ENCODE measurements at regions not wholly inside any gene's neighbourhood (a gene's known extent, or its start where the extent isn't known, plus 50 kb on each side); places are given as distances from the start of the nearest gene placed in this dataset.

GRCh38 chr4:179941911-179942310, 2301.3 kb upstream of the TENM3 start:
- no peak for DNase-seq

- no peak for DNase-seq
These were observed 2266.4 kb upstream of the TENM3 start for GRCh38 chr4:179976777-179977176.

DNA sequence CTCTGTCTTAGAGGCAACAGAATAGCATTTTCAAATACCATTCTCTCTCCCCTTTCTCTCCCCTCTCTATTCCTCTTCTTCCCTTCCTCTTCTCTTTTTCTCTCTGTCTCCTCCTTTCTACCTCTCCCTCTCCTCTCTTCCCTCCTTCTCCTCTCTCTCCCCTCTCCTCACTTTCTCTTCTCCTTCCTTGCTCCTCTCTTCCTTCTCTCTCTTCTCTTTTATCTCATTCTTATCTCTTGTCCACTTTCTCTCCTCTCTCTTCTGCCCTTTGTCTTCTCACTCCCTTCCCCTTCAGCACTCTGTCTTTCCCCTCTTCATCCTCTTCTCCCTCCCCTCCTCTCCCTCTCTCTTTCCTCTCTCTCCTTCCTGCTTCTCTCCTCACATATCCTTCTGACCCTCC, 2265.8 kb upstream of the TENM3 start:
- no peak for DNase-seq

DNA sequence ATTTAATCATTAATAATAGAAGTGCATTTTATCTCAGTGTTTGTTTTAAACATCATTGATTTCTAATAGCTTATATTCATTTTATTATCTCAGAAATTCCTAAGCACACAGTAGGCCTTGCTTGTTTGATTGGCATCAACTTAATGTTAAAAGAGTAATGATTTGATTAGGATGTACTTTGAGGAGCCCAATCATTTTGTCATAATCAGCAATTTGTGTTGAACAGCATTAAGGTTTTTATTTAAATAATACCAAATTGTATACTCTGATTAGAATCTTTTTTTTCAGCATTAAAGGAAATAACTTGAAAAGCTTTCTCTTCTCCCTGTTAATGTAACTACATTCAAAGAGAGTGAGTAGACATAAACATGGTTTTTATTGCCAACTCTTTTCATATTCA, 2262.0 kb upstream of the TENM3 start:
- no peak for DNase-seq

GRCh38 chr4:179989975-179990374, 2253.2 kb upstream of the TENM3 start:
- no peak for DNase-seq

- no peak for DNase-seq
These were observed 2233.9 kb upstream of the TENM3 start for GRCh38 chr4:180009316-180009715.

DNA sequence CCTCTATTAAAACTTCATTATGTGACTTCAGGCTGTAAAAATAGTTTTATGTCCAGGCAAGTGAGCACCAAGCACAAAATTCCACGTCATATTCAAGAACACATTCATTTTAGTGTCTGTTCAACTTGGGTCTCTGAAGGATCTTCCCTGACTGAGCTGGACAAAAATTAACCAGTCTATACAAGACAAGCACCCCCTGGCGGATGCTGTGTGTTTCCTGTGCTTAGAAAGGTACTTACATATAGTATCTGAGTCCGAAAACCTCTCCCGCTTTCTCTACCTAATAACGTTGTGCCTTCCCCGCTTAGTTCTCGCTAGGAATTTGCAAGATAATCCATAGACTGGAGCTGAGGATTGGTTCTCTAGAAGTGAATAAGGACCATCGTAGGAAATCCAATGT, 2214.5 kb upstream of the TENM3 start:
- DNase-seq, result peak; percentile 37

- no peak for DNase-seq
These were observed 2211.9 kb upstream of the TENM3 start for GRCh38 chr4:180031330-180031729.

DNA sequence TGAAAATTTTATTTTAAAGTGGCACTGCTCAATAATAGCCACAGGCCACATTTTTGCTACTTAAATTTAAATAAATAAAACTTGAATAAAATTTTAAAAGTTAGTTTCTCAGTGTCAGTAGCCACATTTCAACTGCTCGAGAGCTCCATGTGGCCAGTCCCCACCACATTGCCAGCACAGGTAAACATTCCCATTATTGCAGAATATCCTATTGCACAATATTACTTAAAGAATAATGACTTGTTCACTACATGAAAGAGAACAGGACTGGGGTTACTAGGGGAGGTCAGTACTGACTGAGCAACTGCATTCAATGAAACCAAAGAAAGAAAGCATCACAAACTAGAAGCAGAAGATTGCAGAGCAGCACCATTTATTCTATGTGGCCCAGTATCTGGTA, 2201.6 kb upstream of the TENM3 start:
- no peak for DNase-seq

DNA sequence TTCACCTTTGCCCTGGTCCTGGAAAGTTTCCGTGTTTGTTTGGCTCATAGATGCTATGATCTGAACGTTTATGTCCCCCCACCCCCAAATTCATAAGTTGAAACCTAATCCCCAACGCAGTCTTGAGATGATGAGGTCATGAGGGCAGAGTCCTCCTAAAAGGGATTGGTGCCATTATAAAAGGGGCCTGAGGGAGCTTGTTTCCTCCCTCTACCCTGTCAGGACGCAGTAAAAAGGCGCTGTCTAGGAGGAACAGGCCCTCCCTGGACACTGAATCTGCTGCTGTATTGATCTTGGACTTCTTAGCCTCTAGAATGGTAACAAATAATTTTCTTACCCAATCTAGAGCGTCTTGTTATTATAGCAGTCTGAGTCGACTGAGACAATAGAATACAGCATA, 2190.6 kb upstream of the TENM3 start:
- DNase-seq, result no peak

DNA sequence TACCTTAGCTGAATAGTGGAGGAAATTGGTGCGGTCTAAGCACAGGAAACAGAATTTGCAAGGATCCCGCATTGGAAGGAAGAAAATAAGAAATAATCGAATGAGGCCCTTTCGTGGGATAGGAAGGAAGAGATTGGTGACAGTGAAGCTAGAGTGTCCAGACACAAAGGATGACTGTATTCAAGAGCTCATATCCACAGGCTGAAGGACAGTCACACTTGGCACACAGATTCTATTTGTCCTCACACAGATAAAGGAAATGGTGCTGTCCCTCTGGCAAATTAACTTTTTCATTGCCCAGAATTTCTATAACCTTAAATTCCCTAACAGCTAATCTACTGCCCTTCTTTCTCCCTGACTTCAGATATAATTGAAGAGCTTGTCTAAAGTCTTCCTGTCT, 2188.9 kb upstream of the TENM3 start:
- no peak for DNase-seq

DNA sequence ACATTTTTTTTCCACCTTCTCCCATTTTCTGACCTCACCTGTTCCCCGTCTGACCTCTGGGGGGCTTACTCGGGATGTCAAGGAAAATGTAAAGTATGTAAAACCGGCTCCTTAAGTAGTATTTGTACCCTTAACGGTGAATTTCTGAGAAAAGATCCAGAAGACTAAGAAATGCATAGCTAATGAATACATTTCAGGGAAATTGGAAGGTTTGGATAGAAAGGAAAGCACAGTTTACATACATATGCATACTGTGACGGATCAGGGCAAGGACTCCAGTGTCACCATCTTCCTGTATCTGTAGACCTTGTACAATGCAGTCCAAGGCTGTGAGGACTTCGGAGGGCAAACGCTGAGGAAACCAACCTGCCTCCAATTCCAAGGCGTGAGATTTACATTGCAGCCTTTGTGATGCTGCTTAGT, 2185.9 kb upstream of the TENM3 start:
- no peak for DNase-seq

DNA sequence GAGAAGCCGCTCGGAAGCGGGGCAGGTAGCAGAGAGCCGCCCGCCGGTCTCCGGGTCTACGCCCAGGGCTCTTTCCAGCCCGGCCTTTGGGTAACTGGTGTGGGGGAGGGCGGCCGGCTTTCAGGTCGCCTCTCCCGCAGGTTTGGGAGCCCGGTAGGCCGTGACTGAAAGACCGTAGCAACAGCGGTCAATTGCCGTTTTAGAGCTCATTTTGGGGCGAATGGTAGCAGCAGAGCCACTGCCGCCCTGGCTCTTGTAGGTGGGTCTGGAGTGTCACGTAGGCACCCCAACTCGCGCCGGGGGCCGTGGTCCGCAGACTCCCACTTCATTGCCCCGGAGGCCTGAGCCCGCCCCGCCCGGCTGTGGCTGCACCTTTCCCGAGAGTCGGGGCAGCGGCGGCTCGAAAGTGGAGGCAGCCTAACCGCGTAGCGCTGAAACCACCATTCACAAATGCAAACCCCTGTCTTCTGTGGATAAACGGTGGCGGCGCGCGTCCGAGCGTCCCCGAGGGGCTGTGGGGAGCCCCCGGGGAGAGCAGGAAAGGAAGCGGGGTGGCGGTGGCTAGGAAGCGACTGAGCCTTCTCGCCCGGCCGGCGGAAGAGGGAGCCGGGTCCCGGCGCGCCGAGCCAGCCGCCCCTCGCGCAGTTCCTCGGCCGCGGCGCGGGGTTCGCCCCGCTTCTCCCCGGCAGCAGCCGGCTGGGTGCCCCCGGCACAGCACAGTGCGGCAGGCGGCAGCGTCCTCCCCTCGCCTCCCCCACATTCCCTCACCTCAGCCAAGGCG, 2185.1 kb upstream of the TENM3 start:
- DNase-seq, result no peak

GRCh38 chr4:180058691-180059215, 2184.4 kb upstream of the TENM3 start:
- peak; percentile 43 for DNase-seq

- no peak for DNase-seq
These were observed 2183.9 kb upstream of the TENM3 start for GRCh38 chr4:180059216-180059881.

GRCh38 chr4:180060159-180060889, 2182.9 kb upstream of the TENM3 start:
- DNase-seq, result no peak

DNA sequence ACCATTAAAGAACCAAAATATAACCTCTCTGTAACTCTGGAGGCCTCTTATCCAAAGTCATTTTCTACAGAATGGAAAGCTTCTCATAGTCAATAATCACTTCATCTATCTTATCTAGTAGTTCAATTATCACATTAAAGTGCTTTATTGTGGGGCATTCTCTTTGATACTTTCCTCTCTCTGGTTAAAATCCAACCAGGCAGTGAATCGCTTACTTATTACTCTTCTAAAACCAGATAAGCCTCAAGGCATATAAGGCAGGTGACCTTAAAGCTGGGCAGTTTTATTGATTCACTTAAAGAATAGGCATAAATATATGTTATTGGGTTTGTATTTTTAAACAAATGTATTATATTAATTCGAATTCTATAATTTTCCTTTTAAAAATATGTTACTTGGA, 2162.1 kb upstream of the TENM3 start:
- DNase-seq, result no peak

GRCh38 chr4:180084561-180084960, 2158.6 kb upstream of the TENM3 start:
- no peak for DNase-seq

- DNase-seq, result no peak
These were observed 2156.6 kb upstream of the TENM3 start for GRCh38 chr4:180086480-180087190.

DNA sequence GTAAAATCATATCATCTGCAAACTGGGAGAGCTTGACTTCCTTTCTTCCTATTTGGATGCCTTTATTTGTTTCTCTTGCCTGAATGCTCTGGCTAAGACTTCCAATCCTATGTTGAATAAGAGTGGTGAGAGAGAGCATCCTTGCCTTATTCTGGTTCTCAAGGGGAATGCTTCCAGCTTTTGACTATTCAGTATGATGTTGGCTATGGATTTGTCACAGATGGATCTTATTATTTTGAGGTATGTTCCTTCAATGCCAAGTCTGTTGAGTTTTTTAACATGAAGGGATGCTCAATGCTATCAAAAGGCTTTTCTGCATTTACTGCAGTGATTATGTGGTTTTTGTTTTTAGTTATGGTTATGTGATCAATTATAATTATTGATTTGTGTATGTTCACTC, 2144.6 kb upstream of the TENM3 start:
- DNase-seq, result no peak

DNA sequence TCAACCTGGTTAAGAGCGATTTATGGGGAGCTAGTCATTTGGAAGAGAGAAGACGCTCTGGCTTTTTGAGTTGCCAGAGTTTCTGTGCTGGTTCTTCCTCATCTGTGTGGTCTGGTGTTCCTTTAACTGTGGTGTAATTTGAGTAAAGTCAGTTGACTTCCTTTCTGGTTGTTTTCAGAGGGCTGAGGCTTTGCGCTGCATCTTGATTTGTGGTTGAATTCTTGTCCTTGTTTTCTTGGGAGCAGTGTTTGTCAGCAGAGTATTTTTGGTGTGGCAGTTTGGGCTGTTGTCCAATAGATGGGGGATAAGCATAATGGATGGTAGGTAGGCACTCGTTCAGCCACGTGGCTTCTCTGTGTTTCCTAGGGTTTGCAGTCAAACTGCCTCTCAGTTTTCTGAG, 2143.2 kb upstream of the TENM3 start:
- DNase-seq, result no peak

- no peak for DNase-seq
These were observed 2142.5 kb upstream of the TENM3 start for GRCh38 chr4:180100433-180101344.

Data from fibroblast of skin of right quadriceps (primary cell).